ENCODE measurements at regions not wholly inside any gene's neighbourhood (a gene's known extent, or its start where the extent isn't known, plus 50 kb on each side); places are given as distances from the start of the nearest gene placed in this dataset.
A peak's percentile ranks its signal among the peaks of the same experiment; 100 is the strongest.

GRCh38 chr2:145601361-145601925, 1081.5 kb upstream of the ZEB2 start:
- Histone ChIP-seq H3K36me3 (ENCODE audit: control insufficient read depth in 1 of 2, insufficient read depth in 2 of 2, low read depth in 1 of 2, low read length in 2 of 2) (no peaks in the 10 kb centered on the region), H2AK5ac (ENCODE audit: low read length, severe bottlenecking) (no peak overlapping the region), H2BK12ac (ENCODE audit: low read length in 2 of 2) (peak overlapping the region in 1 of 2 experiments; percentile 63), H3K4ac (ENCODE audit: low read depth in 1 of 2, low read length in 2 of 2) (no peak overlapping the region), H3K4me1 (ENCODE audit: control insufficient read depth, insufficient read depth, low read depth, low read length) (no peaks in the 10 kb centered on the region), H2BK15ac (ENCODE audit: low read depth, poor library complexity, severe bottlenecking) (no peak overlapping the region), H3K27ac (ENCODE audit: low read length, poor library complexity, severe bottlenecking) (no peak overlapping the region), H2BK120ac (ENCODE audit: low read depth, low read length) (no peak overlapping the region), H3K79me1 (replicated peaks; ENCODE audit: low read length, poor library complexity, severe bottlenecking) (no peaks in the 10 kb centered on the region), H3K18ac (ENCODE audit: low read depth in 1 of 2, low read length in 2 of 2) (peak overlapping the region; percentile 23 to 66), H3K4me3 (ENCODE audit: insufficient read depth in 1 of 2, low read depth in 1 of 2, low read length in 2 of 2) (no peak overlapping the region), H3K4me2 (ENCODE audit: low read length, poor library complexity, severe bottlenecking) (no peak overlapping the region), H4K8ac (ENCODE audit: low read length) (no peak overlapping the region), H3K9ac (ENCODE audit: low read length) (no peak overlapping the region), H2BK5ac (ENCODE audit: low read depth, low read length, poor library complexity, severe bottlenecking) (no peak overlapping the region), H3K23ac (ENCODE audit: low read length in 2 of 2) (no peak overlapping the region), H2AFZ (ENCODE audit: low read depth, low read length) (no peak overlapping the region), H3K14ac (ENCODE audit: low read length in 2 of 2) (no peak overlapping the region), H4K91ac (ENCODE audit: low read length) (no peak overlapping the region), H3K9me3 (ENCODE audit: control insufficient read depth, low read length) (no peaks in the 10 kb centered on the region), H3K27me3 (ENCODE audit: control insufficient read depth in 1 of 2, insufficient read depth in 1 of 2, low read length in 2 of 2) (no peaks in the 10 kb centered on the region)
- no CpG with 5 or more reads among the region's 1 CpG for WGBS
- no peak for DNase-seq

GRCh38 chr2:145600811-145601210, 1080.9 kb upstream of the ZEB2 start:
- H3K79me1 ChIP-seq (replicated peaks; ENCODE audit: low read length, poor library complexity, severe bottlenecking) = no peaks in the 10 kb centered on the region
- H3K4me1 ChIP-seq (ENCODE audit: control insufficient read depth, insufficient read depth, low read depth, low read length) = no peaks in the 10 kb centered on the region
- no peak overlapping the region for H3K4ac ChIP-seq (ENCODE audit: low read depth in 1 of 2, low read length in 2 of 2)
- H3K14ac ChIP-seq (ENCODE audit: low read length in 2 of 2) = no peak overlapping the region
- H2BK12ac ChIP-seq (ENCODE audit: low read length in 2 of 2) = no peak overlapping the region
- no peaks in the 10 kb centered on the region for H3K27me3 ChIP-seq (ENCODE audit: control insufficient read depth in 1 of 2, insufficient read depth in 1 of 2, low read length in 2 of 2)
- no peak overlapping the region for H4K91ac ChIP-seq (ENCODE audit: low read length)
- WGBS = 94% methylated on average over 1 of the region's 1 CpG
- H3K23ac ChIP-seq (ENCODE audit: low read length in 2 of 2) = no peak overlapping the region
- H3K9ac ChIP-seq (ENCODE audit: low read length) = peak overlapping the region; percentile 23
- H3K4me2 ChIP-seq (ENCODE audit: low read length, poor library complexity, severe bottlenecking) = no peak overlapping the region
- H3K27ac ChIP-seq (ENCODE audit: low read length, poor library complexity, severe bottlenecking) = no peak overlapping the region
- no peaks in the 10 kb centered on the region for H3K9me3 ChIP-seq (ENCODE audit: control insufficient read depth, low read length)
- H2BK5ac ChIP-seq (ENCODE audit: low read depth, low read length, poor library complexity, severe bottlenecking) = no peak overlapping the region
- no peaks in the 10 kb centered on the region for H3K36me3 ChIP-seq (ENCODE audit: control insufficient read depth in 1 of 2, insufficient read depth in 2 of 2, low read depth in 1 of 2, low read length in 2 of 2)
- peak overlapping the region; percentile 94 for H2BK15ac ChIP-seq (ENCODE audit: low read depth, poor library complexity, severe bottlenecking)
- no peak overlapping the region for H3K18ac ChIP-seq (ENCODE audit: low read depth in 1 of 2, low read length in 2 of 2)
- no peak overlapping the region for H4K8ac ChIP-seq (ENCODE audit: low read length)
- H2AFZ ChIP-seq (ENCODE audit: low read depth, low read length) = no peak overlapping the region
- H3K4me3 ChIP-seq (ENCODE audit: insufficient read depth in 1 of 2, low read depth in 1 of 2, low read length in 2 of 2) = no peak overlapping the region
- H2AK5ac ChIP-seq (ENCODE audit: low read length, severe bottlenecking) = no peak overlapping the region
- DNase-seq = no peak
- H2BK120ac ChIP-seq (ENCODE audit: low read depth, low read length) = no peak overlapping the region

- Histone ChIP-seq H2AK5ac (ENCODE audit: low read length, severe bottlenecking) (no peak overlapping the region), H3K27ac (ENCODE audit: low read length, poor library complexity, severe bottlenecking) (no peak overlapping the region), H3K14ac (ENCODE audit: low read length in 2 of 2) (no peak overlapping the region), H3K27me3 (ENCODE audit: control insufficient read depth in 1 of 2, insufficient read depth in 1 of 2, low read length in 2 of 2) (no peaks in the 10 kb centered on the region), H4K91ac (ENCODE audit: low read length) (no peak overlapping the region), H3K23ac (ENCODE audit: low read length in 2 of 2) (no peak overlapping the region), H2AFZ (ENCODE audit: low read depth, low read length) (no peak overlapping the region), H3K36me3 (ENCODE audit: control insufficient read depth in 1 of 2, insufficient read depth in 2 of 2, low read depth in 1 of 2, low read length in 2 of 2) (no peaks in the 10 kb centered on the region), H4K8ac (ENCODE audit: low read length) (no peak overlapping the region), H3K9ac (ENCODE audit: low read length) (peak overlapping the region; percentile 45), H3K4me2 (ENCODE audit: low read length, poor library complexity, severe bottlenecking) (no peak overlapping the region), H3K9me3 (ENCODE audit: control insufficient read depth, low read length) (no peaks in the 10 kb centered on the region), H3K18ac (ENCODE audit: low read depth in 1 of 2, low read length in 2 of 2) (no peak overlapping the region), H3K79me1 (replicated peaks; ENCODE audit: low read length, poor library complexity, severe bottlenecking) (no peaks in the 10 kb centered on the region), H3K4ac (ENCODE audit: low read depth in 1 of 2, low read length in 2 of 2) (no peak overlapping the region), H2BK5ac (ENCODE audit: low read depth, low read length, poor library complexity, severe bottlenecking) (no peak overlapping the region), H2BK15ac (ENCODE audit: low read depth, poor library complexity, severe bottlenecking) (no peak overlapping the region), H2BK120ac (ENCODE audit: low read depth, low read length) (no peak overlapping the region), H3K4me1 (ENCODE audit: control insufficient read depth, insufficient read depth, low read depth, low read length) (no peaks in the 10 kb centered on the region), H2BK12ac (ENCODE audit: low read length in 2 of 2) (no peak overlapping the region), H3K4me3 (ENCODE audit: insufficient read depth in 1 of 2, low read depth in 1 of 2, low read length in 2 of 2) (no peak overlapping the region)
- DNase-seq = no peak
Observed at GRCh38 chr2:145599756-145600155, 1079.8 kb upstream of the ZEB2 start.

- Histone ChIP-seq H3K23ac (ENCODE audit: low read length in 2 of 2) (no peak overlapping the region), H3K27me3 (ENCODE audit: control insufficient read depth in 1 of 2, insufficient read depth in 1 of 2, low read length in 2 of 2) (no peaks in the 10 kb centered on the region), H3K36me3 (ENCODE audit: control insufficient read depth in 1 of 2, insufficient read depth in 2 of 2, low read depth in 1 of 2, low read length in 2 of 2) (no peaks in the 10 kb centered on the region), H3K9ac (ENCODE audit: low read length) (peak overlapping the region; percentile 6), H3K79me1 (replicated peaks; ENCODE audit: low read length, poor library complexity, severe bottlenecking) (no peaks in the 10 kb centered on the region), H2AK5ac (ENCODE audit: low read length, severe bottlenecking) (no peak overlapping the region), H2BK5ac (ENCODE audit: low read depth, low read length, poor library complexity, severe bottlenecking) (no peak overlapping the region), H4K91ac (ENCODE audit: low read length) (no peak overlapping the region), H2AFZ (ENCODE audit: low read depth, low read length) (no peak overlapping the region), H3K4me2 (ENCODE audit: low read length, poor library complexity, severe bottlenecking) (no peak overlapping the region), H3K14ac (ENCODE audit: low read length in 2 of 2) (no peak overlapping the region), H3K27ac (ENCODE audit: low read length, poor library complexity, severe bottlenecking) (no peak overlapping the region), H3K9me3 (ENCODE audit: control insufficient read depth, low read length) (no peaks in the 10 kb centered on the region), H3K4me3 (ENCODE audit: insufficient read depth in 1 of 2, low read depth in 1 of 2, low read length in 2 of 2) (no peak overlapping the region), H2BK15ac (ENCODE audit: low read depth, poor library complexity, severe bottlenecking) (no peak overlapping the region), H2BK12ac (ENCODE audit: low read length in 2 of 2) (no peak overlapping the region), H2BK120ac (ENCODE audit: low read depth, low read length) (no peak overlapping the region), H3K4me1 (ENCODE audit: control insufficient read depth, insufficient read depth, low read depth, low read length) (peaks cover 1% of the 10 kb centered on the region), H4K8ac (ENCODE audit: low read length) (no peak overlapping the region), H3K4ac (ENCODE audit: low read depth in 1 of 2, low read length in 2 of 2) (no peak overlapping the region), H3K18ac (ENCODE audit: low read depth in 1 of 2, low read length in 2 of 2) (no peak overlapping the region)
- WGBS = 32% methylated on average over 3 of the region's 4 CpGs
- DNase-seq = peak; percentile 68
Observed at GRCh38 chr2:145598434-145598833, 1078.5 kb upstream of the ZEB2 start.
